ENCODE measurements at regions not wholly inside any gene's neighbourhood (a gene's known extent, or its start where the extent isn't known, plus 50 kb on each side); places are given as distances from the start of the nearest gene placed in this dataset.
"Not testable (repeated sequence)": the region's sequence is repeated elsewhere in the genome, so short reads cannot be mapped to it uniquely, and the experiment has no call there.

DNA sequence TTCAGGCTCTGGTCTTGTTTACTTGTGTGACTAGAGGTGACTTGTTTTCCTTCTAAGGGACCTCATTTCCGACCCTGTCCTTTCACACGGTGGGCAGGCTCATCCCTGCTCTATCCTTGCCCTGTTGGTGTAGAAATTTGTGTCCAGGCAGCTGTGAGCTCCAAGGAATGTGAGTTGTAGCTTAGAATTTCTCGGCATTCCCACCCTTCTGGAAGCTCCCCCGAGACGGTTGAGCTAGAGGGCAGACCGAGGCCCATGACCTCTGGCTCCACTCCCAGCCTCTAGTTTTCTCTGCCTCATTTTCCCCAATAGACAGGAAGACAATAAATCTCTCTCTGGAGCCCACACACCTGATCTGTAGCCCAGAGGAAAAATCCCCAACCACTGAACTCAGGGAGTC is 100.9 kb downstream of the NAV1 start:
- no peak overlapping the region for H3K4me3 ChIP-seq (ENCODE audit: control insufficient read depth, low read depth, low read length)
- TF ChIP-seq, protein P1, sequence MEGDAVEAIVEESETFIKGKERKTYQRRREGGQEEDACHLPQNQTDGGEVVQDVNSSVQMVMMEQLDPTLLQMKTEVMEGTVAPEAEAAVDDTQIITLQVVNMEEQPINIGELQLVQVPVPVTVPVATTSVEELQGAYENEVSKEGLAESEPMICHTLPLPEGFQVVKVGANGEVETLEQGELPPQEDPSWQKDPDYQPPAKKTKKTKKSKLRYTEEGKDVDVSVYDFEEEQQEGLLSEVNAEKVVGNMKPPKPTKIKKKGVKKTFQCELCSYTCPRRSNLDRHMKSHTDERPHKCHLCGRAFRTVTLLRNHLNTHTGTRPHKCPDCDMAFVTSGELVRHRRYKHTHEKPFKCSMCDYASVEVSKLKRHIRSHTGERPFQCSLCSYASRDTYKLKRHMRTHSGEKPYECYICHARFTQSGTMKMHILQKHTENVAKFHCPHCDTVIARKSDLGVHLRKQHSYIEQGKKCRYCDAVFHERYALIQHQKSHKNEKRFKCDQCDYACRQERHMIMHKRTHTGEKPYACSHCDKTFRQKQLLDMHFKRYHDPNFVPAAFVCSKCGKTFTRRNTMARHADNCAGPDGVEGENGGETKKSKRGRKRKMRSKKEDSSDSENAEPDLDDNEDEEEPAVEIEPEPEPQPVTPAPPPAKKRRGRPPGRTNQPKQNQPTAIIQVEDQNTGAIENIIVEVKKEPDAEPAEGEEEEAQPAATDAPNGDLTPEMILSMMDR (conservative IDR thresholded peaks at IDR 0.05; ENCODE audit: control insufficient read depth, insufficient read depth, low read depth, low read length): no peak
- DNase-seq (ENCODE audit: low read depth): peak; percentile 71

DNA sequence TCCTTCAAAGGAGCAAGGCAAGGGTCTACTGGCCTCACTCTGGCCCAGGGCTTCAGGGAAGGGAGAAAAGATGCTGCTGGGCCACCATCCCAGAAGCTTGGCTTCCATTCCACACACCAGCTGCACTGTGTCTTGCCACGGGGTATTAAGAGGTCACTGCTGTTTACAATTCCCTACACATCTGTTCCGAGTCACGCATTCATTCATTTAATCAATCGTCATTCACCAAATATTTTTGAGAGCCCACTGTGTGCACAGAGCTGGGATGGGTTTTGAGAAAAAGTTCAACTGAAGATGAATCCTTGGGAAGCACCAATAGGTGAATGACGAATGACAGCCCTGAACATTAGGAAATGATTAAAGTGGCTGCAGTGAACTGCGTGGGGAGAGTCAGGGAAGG is 101.7 kb downstream of the NAV1 start:
- TF ChIP-seq, protein P1 (conservative IDR thresholded peaks at IDR 0.05; ENCODE audit: control insufficient read depth, insufficient read depth, low read depth, low read length): no peak
- no peak overlapping the region for H3K4me3 ChIP-seq (ENCODE audit: control insufficient read depth, low read depth, low read length)
- DNase-seq (ENCODE audit: low read depth): peak; percentile 98

DNA sequence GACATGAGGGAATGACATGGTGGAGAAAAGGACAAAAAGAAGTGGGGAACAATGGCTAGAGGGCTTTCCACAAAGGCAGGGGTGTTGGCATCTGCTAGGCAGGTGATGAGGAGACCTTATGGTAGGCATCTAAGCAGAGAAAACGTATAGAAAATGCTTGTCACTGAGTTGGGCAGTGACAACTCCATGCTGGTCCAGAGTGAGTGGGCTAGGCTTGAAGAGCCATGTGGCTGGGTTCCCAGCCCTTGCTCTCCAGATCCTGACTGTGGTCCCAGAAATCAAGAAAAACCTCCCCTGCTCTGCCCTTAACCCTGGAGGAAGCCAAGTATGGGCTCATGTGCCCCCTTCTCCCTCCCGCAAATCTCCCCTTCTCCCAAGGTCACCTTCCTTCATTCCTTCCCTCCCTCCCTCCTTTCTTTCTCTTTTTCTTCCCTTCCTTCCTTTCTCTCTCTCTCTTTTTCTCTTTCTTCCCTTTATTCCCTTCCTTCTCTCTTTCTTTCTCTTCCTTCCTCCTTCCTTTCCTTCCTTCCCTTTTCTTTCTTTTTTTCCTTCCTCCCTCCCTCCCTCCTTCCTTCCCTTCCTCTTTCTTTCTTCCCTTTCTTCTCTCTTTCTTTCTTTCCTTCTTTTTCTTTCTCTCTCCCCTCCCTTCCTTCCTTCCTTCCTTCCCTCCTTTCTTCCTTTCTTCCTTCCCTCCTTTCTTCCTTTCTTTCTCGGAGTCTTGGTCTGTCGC is 102.8 kb downstream of the NAV1 start:
- no peak overlapping the region for H3K4me3 ChIP-seq (ENCODE audit: control insufficient read depth, low read depth, low read length)
- TF ChIP-seq, protein P1 (conservative IDR thresholded peaks at IDR 0.05; ENCODE audit: control insufficient read depth, insufficient read depth, low read depth, low read length): no peak
- DNase-seq (ENCODE audit: low read depth): no peak

DNA sequence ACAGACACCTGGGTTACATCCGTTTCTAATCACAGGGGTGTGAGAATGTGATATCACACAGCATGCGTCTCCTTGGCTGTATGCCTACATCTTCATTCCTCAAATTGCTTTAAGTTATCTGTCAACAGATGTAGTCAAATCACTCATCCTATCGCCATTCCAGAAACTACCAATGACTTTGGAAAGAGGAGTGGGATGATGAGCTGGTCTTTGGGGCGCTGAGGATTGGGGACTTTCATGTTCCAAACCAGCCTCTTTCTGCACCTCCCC is 104.8 kb downstream of the NAV1 start:
- DNase-seq (ENCODE audit: low read depth): no peak
- no peak overlapping the region for H3K4me3 ChIP-seq (ENCODE audit: control insufficient read depth, low read depth, low read length)
- TF ChIP-seq, protein P1 (conservative IDR thresholded peaks at IDR 0.05; ENCODE audit: control insufficient read depth, insufficient read depth, low read depth, low read length): no peak

DNA sequence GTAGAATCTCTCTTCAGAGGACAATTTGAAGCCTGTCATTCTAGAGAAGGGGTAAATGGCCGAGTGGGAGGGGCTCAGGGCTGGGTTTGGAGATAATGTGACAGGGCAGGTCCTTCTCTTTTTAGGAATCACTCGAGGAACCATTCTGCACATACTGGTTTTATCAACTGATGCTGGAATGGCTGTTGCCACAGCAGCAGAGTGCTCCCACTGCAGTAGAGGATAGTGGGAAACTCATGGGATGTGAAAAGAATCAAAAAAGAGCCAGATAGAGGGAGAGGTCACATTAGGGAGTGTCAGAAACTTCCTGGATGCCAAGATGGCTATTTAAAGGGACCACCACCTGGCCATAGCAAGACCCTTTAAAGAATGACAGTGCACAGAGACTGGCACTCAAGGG is 105.3 kb downstream of the NAV1 start:
- TF ChIP-seq, protein P1 (conservative IDR thresholded peaks at IDR 0.05; ENCODE audit: control insufficient read depth, insufficient read depth, low read depth, low read length): no peak
- no peak overlapping the region for H3K4me3 ChIP-seq (ENCODE audit: control insufficient read depth, low read depth, low read length)
- no peak for DNase-seq (ENCODE audit: low read depth)

DNA sequence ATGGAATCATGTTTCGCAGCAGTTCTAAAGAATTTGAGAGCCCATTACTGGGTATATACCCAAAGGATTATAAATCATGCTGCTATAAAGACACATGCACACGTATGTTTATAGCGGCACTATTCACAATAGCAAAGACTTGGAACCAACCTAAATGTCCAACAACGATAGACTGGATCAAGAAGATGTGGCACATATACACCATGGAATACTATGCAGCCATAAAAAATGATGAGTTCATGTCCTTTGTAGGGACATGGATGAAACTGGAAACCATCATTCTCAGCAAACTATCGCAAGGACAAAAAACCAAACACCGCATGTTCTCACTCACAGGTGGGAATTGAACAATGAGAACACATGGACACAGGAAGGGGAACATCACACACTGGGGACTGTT is 106.1 kb downstream of the NAV1 start:
- not testable (repeated sequence) for H3K4me3 ChIP-seq (ENCODE audit: control insufficient read depth, low read depth, low read length); DNase-seq (ENCODE audit: low read depth)

DNA sequence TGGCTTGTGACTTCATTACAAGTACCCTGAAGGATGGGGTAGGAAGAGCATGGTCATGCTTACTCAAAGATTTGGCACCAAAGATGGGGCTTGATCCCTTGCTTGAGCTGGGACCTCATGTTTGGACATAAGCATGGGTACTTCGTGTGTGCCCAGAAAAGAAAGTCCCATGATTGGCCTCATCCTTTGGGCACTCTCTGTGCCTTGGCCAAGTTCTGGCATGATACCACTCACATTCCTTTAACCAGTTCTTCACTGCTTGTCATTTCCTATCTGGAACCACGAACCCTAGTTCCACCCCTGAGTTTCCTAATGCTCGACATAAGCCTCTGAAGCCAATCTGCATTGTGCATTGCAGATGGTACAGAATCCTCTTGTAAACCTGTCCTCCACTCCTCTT is 107.0 kb downstream of the NAV1 start:
- no peak overlapping the region for H3K4me3 ChIP-seq (ENCODE audit: control insufficient read depth, low read depth, low read length)
- peak; percentile 39 for DNase-seq (ENCODE audit: low read depth)
- TF ChIP-seq, protein P1 (conservative IDR thresholded peaks at IDR 0.05; ENCODE audit: control insufficient read depth, insufficient read depth, low read depth, low read length): no peak
